HG03571 (cell line): ENCODE measurements at regions not wholly inside any gene's neighbourhood (a gene's known extent, or its start where the extent isn't known, plus 50 kb on each side); places are given as distances from the start of the nearest gene placed in this dataset.
A peak's percentile ranks its signal among the peaks of the same experiment; 100 is the strongest.

Experiments
- ATAC-seq: cut with Tn5 transposase; IDR thresholded peaks from one replicate; pipeline ENCODE4 v1.9.1; 2021; ENCODE audit not compliant: unreplicated experiment

DNA sequence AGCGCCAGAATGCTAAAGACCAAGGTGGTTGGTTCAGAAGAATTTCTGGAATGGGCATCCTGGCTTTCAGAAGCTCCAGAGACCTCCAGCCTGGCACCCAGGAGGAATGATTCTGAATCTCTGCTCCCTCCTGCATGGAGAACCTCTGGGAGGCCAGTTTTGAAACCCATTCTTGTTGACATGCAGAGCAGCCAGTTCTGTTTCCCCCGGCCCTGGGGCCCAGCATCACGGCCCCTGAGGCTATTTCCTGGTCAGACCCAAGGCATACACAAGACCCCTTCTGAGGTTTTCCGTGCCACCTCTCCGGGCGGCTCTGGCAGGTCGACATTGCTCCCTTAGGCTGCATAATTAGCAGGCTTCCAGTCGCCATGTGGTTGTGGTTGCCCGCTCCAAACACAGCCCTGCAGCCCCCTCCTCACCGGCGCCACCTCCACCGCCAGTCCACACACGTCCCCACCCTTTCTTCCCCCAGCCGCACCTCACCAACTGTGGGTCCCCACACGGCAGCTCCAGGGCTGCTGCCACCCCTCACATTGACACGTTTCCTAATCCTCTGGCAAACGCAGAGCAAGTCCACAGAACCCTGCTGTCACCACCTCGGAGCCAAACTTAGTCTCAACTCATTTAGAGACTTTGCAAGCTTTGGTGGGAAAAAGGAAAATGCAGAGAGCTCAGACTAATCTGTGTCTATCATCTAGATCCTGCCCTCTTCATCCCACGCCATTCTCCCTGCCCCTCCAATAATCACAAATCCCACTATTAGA is 367.1 kb downstream of the SOX9 start:
- ATAC-seq: no peak

DNA sequence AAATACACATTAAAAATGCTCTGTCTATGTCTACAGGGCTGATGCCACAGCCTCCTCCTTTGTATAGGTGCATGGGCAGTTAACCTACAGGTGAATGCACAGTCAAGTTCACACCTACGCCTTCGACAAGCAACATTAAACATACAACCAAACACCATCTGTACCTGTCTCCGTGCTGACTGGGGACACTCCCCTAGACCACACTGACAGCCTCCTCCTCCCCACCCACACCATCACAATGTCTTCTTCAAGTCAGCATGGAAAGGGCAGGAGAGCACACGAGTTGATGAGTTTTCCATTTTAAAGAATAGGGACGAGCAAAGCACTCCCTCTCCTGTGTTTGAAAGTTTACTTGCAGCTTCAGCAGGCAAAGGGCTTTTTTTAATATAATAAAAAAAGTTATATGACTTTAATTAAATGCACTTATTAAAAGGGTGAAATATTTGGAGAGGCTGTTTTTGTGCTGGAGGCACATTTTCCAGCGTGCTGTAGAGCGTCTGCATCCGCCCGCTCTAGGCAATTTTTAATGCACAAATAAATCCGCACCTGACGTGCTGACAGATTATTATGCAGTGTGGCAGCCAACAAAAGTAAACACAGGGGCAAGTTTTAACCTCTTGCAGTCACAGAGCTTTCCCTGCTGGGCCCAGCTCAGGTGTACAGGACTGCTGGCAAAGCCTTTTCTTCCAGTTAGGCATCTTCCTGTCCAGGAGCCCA is 367.9 kb downstream of the SOX9 start:
- no peak for ATAC-seq

DNA sequence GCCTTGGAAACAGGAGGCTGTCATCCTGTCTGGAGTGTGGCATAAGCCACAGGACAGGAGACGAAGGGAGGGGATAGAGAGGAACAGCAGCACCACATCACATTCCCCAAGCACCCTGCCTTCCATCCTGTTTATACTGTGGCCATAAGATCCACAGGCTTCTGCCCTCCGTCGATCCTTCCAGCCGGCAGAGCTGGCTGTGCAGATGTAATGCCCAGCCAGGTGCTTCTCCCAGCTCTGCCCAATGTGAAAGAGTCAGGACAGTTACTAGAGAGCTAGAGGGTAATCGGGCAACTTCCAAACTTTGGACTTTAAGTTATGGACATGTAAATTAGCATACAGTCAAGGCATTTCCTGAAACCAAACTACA is 368.4 kb downstream of the SOX9 start:
- ATAC-seq: no peak

DNA sequence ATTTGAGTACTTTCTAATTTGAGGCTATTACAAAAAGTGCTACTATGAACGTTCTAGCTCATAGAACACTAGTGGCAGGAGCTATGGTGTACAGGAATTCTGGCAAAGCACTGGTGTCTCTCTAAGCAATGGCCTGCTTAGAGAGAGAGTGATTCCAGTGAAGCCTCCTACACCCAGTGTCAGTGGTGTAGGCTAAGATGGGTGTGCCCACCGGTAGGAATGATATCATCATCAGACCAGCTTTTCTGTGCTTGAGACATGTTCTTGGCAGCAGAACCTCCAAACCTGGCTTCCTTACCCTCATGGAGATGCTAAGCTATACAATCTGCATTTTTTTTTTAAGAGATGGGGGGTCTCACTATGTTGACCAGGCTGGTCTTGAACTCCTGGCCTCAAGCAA is 370.3 kb downstream of the SOX9 start:
- ATAC-seq: no peak

DNA sequence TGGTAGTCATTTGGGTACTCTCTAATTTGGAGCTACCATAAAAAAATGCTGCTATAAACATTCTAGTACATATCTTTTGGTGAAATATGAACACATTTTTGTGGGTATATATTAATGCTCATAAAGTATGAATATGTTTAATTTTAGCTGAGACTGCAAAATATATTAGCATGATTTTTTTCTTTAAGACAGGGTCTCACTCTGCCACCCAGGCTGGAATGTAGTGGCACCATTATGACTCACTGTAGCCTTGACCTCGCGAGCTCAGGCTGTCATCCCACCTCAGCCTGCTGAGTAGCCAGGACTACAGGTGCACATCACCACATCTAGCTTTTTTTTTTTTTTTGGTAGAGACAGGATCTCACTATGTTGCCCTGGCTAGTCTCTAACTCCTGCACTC is 371.7 kb downstream of the SOX9 start:
- no peak for ATAC-seq

DNA sequence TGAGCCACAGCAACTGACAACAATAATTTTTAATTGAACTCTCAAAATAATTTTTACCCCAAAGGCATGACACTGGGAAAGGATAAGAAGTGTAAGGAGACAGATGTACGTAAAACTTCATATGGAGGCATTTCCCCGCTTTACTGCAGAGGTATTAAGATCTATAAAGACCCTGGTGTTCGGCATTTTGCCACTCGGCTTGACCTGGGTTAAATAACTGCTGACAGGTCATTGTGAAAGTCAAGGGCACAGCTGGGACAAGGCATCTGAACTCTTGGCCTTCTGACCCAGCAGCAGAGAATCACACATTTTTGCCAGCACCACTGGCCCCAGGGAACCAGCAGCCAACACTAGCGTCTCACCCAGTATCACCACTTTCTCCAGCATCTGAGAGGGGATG is 372.1 kb downstream of the SOX9 start:
- ATAC-seq: no peak

DNA sequence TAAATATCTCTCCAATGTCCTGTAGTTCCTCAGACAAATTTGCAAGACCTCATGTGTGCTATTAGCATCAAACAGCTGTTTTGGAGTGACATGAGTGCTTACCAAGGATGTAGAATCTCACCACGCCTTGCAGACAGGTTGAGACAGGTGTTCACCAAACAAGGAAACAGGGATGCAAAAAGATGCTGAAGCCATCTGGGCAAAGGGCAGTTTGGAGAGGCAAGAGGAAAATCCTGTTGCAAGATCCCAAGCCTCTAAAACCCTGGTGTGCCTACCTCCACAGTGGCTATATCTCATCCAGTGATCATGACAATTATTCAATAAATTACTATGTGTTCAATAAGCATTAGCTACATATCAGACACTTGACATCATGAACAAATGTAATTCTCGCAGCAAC is 373.7 kb downstream of the SOX9 start:
- no peak for ATAC-seq

DNA sequence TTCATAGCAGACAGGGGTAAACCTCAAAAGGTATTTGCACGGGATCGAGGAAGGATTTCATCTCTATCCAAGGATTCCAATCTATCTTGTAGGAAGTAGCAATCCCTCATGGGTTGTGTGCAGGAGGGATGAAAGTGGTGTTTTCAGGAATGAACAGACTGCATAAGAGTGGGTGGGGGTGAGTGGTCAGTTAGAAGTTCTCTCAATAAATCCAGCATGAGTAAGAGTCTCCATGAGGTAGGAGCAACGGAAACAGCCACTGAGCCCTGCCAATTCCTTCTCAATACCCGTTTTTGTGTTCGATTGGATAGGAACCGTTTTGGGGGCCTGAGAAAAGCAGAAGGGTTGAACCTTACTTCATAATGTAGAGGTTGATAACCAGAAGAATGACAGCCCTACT is 375.6 kb downstream of the SOX9 start:
- ATAC-seq: no peak

DNA sequence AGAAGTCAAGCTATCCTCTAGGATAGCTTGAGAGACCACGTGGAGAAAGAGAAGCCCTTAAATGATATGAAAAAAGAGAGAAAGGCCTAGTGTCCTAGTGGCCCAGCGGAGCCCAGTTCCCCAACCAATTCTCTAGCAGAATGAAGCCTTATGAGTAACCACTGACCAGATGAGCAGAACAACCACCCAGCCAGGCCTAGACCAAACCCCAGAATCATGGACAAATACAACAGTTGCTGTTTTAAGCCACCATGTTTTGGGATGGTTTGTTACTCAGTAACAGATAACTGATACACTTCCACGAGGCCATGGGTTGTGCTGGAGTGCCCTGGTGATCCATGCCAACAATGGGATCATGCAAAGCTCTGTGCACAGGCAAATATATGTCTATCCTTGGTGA is 377.1 kb downstream of the SOX9 start:
- ATAC-seq: no peak

DNA sequence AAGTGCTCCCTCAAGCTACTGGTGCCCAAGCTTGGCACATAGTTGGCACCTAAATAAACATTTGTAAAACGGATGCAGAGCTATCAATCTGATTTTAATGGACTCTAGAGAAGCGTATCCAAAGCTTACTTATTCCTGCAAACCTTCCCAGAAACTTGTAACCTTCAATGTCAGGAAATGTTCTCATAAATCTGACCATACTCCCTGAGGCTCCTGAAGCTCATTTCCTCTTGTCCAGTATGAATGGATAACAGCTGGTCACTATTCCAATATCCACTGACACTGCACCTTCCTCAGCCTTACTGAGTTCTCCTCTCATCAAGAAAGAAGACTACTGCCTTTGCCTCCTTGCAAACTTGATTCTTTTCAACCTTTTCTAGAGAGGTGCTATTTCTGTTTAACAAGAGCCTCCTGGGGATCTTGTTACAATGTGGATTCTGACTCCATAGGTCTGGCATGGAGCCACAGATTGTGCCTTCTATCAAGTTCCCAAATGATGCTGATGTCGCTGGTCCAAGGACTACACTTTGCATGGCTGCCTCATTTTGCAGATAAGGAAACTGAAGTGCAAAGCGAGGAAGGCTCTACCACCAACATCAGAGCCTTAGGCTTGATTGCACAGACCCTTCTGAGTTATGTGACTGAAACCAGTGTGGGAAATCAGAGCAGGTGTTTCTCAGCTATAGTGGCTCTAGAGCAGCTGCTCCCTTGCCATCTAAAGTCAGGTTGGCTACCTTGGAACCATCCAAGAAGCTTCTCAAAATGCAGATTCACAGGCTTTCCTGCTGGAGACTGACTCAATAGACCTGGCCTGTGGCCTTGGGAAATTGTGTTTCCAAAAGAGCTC is 377.8 kb downstream of the SOX9 start:
- peak; percentile 62 for ATAC-seq

DNA sequence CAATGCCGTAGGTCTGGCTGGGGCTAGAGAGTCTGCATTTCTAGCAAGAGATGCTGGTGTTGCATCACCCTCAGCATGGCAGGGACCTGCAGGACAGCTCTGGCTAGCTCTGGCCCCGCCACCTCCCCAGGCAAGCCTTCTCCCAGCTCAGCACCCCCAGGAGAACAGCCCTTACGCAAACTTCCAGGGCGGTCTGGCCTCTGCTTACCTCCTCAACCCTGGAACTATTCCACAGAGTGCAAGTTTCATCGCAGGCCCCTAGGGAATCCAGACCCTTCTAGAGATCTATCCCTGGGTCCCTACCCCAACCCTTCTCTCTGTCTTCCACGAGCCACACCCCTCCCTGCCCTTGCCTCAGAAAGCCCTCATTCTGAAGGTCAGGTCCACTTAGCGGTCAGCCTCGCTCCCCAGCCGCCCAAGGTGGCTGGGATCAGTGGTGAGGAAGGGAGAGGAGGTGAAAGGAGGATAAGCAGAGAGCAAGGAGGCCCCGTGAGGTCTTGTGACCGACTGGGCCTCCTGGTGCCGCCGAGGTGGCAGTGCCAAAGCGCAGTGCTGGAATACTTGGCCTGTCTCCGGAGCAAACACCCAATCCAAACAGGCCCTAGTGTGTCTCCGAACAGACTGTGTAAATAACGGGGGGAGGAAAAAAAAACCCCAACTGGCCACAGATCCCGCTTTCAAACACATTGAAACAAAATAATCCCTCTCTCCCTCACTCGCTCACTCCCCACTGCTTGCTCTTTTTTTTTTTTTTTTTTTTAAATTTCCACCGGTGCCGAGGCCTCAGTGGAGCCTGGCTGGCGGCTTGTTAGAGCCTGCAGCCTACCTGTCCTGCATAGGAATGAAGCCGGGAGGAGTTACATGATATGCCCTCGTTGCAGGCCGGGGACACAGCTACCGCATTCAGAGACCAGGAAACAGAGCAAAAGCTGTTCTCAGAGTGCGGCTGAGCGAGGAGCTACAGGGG is 380.9 kb downstream of the SOX9 start:
- no peak for ATAC-seq

DNA sequence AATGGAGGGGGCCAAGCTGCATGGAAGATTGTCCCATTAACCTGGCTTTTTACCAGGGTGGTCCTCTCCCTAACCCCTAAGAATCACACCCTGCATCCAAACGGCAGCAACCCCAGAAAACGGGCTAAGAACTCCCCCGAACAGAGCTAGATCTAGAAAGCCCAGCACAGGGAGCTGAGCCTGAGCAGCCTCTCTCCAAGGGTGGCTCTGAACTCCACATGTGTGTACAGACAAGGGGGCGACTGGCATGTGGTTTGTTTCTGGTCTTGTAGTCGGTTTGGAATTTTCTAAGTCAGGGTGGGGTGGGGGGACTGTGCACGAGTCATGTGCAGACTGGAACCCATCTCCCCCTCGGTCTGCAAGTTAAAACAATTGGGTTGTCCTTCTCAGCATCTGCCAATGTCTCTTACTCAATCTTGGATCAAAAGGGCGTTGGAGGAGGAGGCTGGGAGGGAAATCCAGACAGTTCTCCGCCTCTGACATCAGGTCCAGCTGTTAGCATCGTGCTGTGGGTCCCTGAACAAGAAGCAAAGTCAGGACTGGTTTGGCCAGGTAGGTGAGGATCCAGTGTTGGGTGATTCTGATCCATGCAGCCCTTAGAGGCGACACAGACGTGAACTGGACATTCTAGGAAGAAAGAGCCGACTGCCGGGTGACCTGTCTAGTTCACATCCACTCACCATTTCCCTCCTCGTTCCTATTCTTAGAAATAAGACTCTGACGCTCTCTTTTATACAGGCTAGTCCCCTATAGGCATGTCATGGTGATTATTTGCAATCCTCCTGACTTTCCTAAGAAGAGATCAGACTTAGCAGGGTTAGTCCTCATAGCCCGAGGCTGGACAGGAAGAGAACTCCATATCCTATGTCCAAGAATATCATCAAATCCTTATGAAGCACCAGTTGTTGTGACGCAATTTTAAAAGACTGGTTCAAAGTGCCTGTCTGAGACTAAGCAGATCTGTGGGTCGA is 381.8 kb downstream of the SOX9 start:
- no peak for ATAC-seq

DNA sequence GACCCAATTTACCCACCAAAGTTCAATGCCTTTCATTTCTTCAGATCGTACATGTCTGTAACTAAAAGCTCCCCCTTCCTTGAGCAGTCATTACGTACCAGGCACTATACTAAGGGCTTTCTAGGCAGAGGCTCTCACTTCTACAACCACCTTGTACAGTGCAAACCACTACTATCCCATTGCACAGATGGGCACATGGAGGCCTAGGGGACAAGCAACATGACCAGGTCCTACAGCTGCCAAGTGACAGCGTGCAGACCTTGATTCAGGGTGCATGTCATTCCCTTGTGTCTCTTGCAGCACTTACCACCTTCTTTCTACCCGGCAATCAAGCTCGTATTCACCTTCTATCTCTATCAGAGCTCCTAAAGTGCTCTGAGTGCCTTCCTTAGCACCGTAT is 382.7 kb downstream of the SOX9 start:
- ATAC-seq: no peak

DNA sequence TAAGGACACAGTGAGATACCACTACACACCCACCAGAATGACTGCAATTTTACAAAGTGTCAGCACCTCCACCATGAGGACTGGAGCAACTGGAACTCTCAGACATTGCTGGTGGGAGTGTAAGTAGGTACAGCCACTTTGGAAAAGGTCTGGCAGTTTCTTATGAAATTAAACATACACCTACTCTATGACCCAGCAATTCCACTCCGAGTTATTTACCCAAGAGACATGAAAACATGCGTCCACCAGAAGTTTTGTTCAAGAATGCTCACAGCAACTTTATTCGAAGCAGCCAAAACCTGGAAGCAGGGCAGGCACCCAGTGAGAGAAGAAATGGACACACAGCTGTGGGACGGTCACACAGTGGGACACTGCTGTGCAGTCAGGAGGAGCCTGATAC is 384.0 kb downstream of the SOX9 start:
- ATAC-seq: no peak

DNA sequence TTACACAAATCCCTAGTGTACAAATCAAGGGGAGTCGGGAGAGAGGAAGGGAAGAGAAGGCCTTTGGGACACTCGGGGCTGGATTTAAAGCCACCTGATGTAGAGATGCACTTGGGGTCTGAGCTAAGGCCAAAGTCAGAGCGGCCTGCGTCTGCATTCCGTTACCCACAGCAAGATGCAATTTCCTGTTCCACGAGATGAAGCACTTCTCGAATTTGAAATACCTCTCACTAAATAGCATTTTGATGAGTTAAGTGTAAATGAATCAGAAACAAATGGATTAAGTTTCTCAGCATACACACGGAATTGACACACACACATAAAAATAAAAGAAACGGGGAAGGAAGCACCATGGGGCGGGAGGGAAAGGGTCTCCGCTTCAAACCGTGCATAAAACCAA is 386.0 kb downstream of the SOX9 start:
- ATAC-seq: no peak

DNA sequence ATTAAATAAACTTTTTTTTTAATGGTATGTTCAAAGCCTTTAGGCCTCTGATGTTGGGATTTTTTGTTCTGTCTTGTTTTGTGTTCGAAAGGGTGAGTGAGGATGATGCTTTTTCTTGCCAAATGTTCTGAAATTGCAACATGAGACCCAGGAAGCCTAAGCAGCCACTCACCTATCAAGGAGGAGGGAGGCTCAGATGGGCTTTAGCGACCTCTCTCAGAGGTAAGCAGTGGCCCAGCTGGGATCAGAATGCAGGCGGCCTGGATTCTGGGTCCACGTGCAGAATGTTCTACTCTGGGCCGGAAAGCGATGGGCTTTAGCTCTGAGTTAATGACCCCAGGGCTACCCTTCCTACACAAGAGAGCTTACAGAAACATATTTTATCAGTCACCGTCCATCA is 386.6 kb downstream of the SOX9 start:
- no peak for ATAC-seq

DNA sequence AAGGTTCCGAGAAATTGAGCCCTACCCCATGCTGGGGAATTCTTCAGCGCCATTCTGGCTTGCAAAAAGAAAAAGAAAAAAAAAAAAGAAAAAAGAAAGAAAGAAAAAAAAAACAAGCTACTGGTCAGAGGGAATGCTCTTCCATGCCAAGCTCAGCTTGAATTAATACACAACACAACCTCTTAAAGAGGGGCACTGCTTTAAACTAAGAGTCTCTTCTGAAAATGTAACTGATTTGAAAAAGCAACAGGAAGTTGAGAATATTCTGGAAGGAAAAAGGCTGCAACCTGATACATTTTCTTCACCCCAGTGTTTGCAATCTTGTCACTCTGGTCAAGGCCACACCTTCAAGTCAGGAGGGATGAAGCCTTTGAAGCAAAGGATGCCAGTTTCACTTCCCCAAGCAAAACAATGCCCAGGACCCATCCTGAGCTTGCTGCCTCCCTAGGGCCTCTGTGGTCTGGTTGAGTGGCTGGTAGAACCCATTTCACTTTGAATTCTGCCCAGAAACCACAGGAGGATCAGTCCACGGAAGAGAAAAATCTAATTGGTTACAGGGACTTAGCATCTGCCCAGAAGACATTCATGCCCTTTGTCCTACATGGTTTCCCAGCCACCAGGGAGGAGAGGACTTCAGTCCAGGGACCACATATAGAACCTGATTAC is 389.7 kb downstream of the SOX9 start:
- peak; percentile 62 for ATAC-seq

DNA sequence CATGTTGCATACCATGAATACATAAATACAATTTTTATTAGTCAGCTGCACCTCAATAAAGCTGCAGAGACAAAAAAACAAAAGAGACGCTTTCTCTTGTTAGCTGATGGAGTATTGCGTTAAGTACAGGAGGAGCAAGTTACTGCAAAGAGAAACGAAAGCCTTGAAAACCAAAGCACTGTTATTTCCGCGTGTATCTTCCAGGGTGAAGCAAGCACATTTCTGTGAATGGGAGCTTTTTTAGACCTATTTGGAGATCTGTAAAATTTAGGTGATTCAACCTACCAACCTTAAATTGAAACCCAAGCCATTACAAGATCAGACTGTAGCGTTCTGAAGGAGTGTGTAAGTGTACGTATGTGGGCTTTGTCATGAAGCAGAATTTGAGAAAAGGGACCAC is 390.4 kb downstream of the SOX9 start:
- no peak for ATAC-seq

DNA sequence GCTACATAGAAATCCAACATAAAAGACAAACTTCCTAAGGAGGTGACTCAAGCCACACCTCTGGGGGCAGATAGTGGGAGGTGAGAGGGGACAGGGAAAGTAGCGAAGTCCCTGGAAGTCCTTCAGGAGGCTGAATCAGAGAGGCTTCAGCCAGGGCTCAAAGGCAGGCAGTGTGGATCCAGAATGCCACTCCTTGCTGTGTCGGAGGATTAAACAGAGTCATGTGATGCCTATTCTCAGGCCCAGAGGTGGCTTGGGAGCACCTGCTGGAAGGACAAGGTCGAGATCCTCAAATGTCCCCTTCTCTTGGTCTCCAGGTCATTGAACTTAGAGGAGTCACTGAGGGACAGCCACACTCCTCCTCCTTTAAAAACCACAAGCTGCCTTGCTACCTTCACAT is 391.1 kb downstream of the SOX9 start:
- no peak for ATAC-seq
